Keratinocyte (primary cell): ENCODE measurements at regions not wholly inside any gene's neighbourhood (a gene's known extent, or its start where the extent isn't known, plus 50 kb on each side); places are given as distances from the start of the nearest gene placed in this dataset.

ENCODE experiments used
- DNase-seq: peaks from one replicate; pipeline ENCODE4 v3.0.0-alpha.2; 2011; ENCODE audit warnings: low read depth, missing footprints, low spot score
- FAIRE-seq: peaks from 2 replicates; lab custom pipeline; 2011; peaks lifted over from hg19 to GRCh38; lab: Jason Lieb, UNC
- H2AFZ ChIP-seq: 2 replicates; pipeline ENCODE4 v1.6.0; 2012; ENCODE audit warnings: low read length, control low read depth, inconsistent platforms; ENCODE audit not compliant: control insufficient read depth
- H3K27ac ChIP-seq: 2 replicates; pipeline ENCODE4 v1.5.1; 2011; ENCODE audit warnings: low read length; ENCODE audit not compliant: control insufficient read depth, insufficient read depth
- H3K27me3 ChIP-seq: 3 replicates; pipeline ENCODE4 v1.6.0; 2011; ENCODE audit warnings: low read length; ENCODE audit not compliant: control insufficient read depth, insufficient read depth; ENCODE audit errors: extremely low read depth
- H3K36me3 ChIP-seq, 2 experiments: 2 replicates in 1 of 2; 3 replicates in 1 of 2; pipeline ENCODE4 v1.5.1; 2011; ENCODE audit warnings: low read length in 2 of 2, mild to moderate bottlenecking in 1 of 2; ENCODE audit not compliant: control insufficient read depth in 2 of 2, insufficient read depth in 2 of 2; ENCODE audit errors: extremely low read depth in 1 of 2
- H3K4me1 ChIP-seq: 3 replicates; pipeline ENCODE4 v1.5.1; 2011; ENCODE audit warnings: low read length; ENCODE audit not compliant: control insufficient read depth, insufficient read depth; ENCODE audit errors: extremely low read depth
- H3K4me2 ChIP-seq: 3 replicates; pipeline ENCODE4 v1.6.0; 2011; ENCODE audit warnings: low read depth, low read length; ENCODE audit not compliant: control insufficient read depth, insufficient read depth; ENCODE audit errors: extremely low read depth
- H3K4me3 ChIP-seq, 3 experiments: fragments of 200-600 bp in 1 of 3; sonication (generic) in 1 of 3; 2 replicates in 2 of 3; 3 replicates in 1 of 3; pipeline ENCODE4 v1.5.1; 2011 to 2016; ENCODE audit warnings: low read length in 3 of 3, mild to moderate bottlenecking in 3 of 3, control low read depth in 2 of 3, inconsistent platforms in 1 of 3, low read depth in 1 of 3, mixed read lengths in 1 of 3, mixed run types in 1 of 3, moderate library complexity in 1 of 3; ENCODE audit not compliant: control insufficient read depth in 2 of 3, insufficient read depth in 2 of 3; ENCODE audit errors: extremely low read depth in 1 of 3
- H3K79me2 ChIP-seq: 2 replicates; pipeline ENCODE4 v1.6.0; 2012; ENCODE audit warnings: low read length; ENCODE audit not compliant: control insufficient read depth, insufficient read depth
- H3K9ac ChIP-seq: 3 replicates; pipeline ENCODE4 v1.6.0; 2011; ENCODE audit warnings: low read length; ENCODE audit not compliant: control insufficient read depth, insufficient read depth; ENCODE audit errors: extremely low read depth
- H3K9me1 ChIP-seq: 3 replicates; pipeline ENCODE4 v1.6.0; 2011; ENCODE audit warnings: low read length; ENCODE audit not compliant: control insufficient read depth, insufficient read depth; ENCODE audit errors: extremely low read depth
- H3K9me3 ChIP-seq: 2 replicates; pipeline ENCODE4 v1.5.1; 2012; ENCODE audit warnings: low read depth, low read length; ENCODE audit not compliant: control insufficient read depth
- H4K20me1 ChIP-seq: 3 replicates; pipeline ENCODE4 v1.6.0; 2011; ENCODE audit warnings: low read length; ENCODE audit not compliant: control insufficient read depth, insufficient read depth; ENCODE audit errors: extremely low read depth
- EZH2 ChIP-seq: IDR thresholded peaks from one replicate; pipeline ENCODE4 v1.6.1; 2012; ENCODE audit warnings: inconsistent platforms, mild to moderate bottlenecking, low read length, moderate library complexity
- dilution Hi-C: fragments of 300-500 bp; cut with MboI; formaldehyde crosslinking; loops from one replicate; pipeline ENCODE4 v1.7.0; 2020; ENCODE audit warnings: low sequenced_read_pairs; ENCODE audit not compliant: extremely low pct_ligation_motif_present
- TF ChIP-seq, protein P1 (sequence below), 3 experiments: IDR thresholded peaks in 1 of 3; conservative IDR thresholded peaks in 1 of 3; optimal IDR thresholded peaks in 1 of 3; 2 replicates in 2 of 3; 3 replicates in 1 of 3; pipeline versions ENCODE3 to v1.5.1; 2011; ENCODE audit warnings: low read length in 3 of 3, mild to moderate bottlenecking in 3 of 3, moderate library complexity in 2 of 3, control low read depth in 1 of 3, inconsistent platforms in 1 of 3; ENCODE audit not compliant: insufficient read depth in 2 of 3; ENCODE audit errors: extremely low read depth in 1 of 3

GRCh38 chr4:45482346-45482745 lies 641.5 kb downstream of the GABRG1 start:
- H3K4me3 ChIP-seq: no peak overlapping the region
- DNase-seq: no peak
- no peak for FAIRE-seq
- dilution Hi-C loops: no loop called here
- no peak overlapping the region for H3K9ac ChIP-seq
- H2AFZ ChIP-seq: no peak overlapping the region
- H3K4me1 ChIP-seq: no peaks in the 10 kb centered on the region
- no peaks in the 10 kb centered on the region for H3K9me3 ChIP-seq
- H3K9me1 ChIP-seq: no peaks in the 10 kb centered on the region
- no peaks in the 10 kb centered on the region for H3K36me3 ChIP-seq
- no peak overlapping the region for H3K4me2 ChIP-seq
- TF ChIP-seq EZH2: no peak
- TF ChIP-seq, protein P1, sequence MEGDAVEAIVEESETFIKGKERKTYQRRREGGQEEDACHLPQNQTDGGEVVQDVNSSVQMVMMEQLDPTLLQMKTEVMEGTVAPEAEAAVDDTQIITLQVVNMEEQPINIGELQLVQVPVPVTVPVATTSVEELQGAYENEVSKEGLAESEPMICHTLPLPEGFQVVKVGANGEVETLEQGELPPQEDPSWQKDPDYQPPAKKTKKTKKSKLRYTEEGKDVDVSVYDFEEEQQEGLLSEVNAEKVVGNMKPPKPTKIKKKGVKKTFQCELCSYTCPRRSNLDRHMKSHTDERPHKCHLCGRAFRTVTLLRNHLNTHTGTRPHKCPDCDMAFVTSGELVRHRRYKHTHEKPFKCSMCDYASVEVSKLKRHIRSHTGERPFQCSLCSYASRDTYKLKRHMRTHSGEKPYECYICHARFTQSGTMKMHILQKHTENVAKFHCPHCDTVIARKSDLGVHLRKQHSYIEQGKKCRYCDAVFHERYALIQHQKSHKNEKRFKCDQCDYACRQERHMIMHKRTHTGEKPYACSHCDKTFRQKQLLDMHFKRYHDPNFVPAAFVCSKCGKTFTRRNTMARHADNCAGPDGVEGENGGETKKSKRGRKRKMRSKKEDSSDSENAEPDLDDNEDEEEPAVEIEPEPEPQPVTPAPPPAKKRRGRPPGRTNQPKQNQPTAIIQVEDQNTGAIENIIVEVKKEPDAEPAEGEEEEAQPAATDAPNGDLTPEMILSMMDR (optimal IDR thresholded peaks at IDR 0.05 in 1 of 3, IDR thresholded peaks at IDR 0.05 in 1 of 3, conservative IDR thresholded peaks at IDR 0.05 in 1 of 3; ENCODE audit: extremely low read depth in 1 of 3, insufficient read depth in 2 of 3, low read length in 3 of 3): no peak
- H3K27me3 ChIP-seq: no peaks in the 10 kb centered on the region
- H3K27ac ChIP-seq: no peak overlapping the region
- H3K79me2 ChIP-seq: no peaks in the 10 kb centered on the region
- H4K20me1 ChIP-seq: no peaks in the 10 kb centered on the region

DNA sequence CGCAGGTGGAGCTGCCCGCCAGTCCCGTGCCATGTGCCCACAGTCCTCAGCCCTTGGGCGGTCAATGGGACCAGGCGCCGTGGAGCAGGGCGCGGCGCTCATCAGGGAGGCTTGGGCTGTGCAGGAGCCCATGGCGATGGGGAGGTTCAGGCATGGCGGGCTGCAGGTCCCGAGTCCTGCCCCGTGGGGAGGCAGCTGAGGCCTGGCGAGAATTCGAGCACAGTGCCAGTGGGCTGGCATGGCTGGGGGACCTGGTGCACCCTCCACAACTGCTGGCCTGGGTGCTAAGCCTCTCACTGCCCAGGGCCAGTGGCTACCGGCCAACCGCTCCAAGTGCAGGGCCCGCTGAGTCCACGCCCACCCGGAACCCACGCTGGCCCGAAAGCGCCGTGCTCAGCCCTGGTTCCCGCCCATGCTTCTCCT lies 646.5 kb downstream of the GABRG1 start:
- H3K27ac ChIP-seq: no peak overlapping the region
- DNase-seq: no peak
- no peak overlapping the region for H3K4me3 ChIP-seq
- no peaks in the 10 kb centered on the region for H4K20me1 ChIP-seq
- peaks cover 4% of the 10 kb centered on the region for H3K9me3 ChIP-seq
- no peak for TF ChIP-seq EZH2
- TF ChIP-seq, protein P1 (optimal IDR thresholded peaks at IDR 0.05 in 1 of 3, IDR thresholded peaks at IDR 0.05 in 1 of 3, conservative IDR thresholded peaks at IDR 0.05 in 1 of 3; ENCODE audit: extremely low read depth in 1 of 3, insufficient read depth in 2 of 3, low read length in 3 of 3): no peak
- dilution Hi-C loops: no loop called here
- no peaks in the 10 kb centered on the region for H3K36me3 ChIP-seq
- H3K27me3 ChIP-seq: no peaks in the 10 kb centered on the region
- H3K4me1 ChIP-seq: no peaks in the 10 kb centered on the region
- H3K9ac ChIP-seq: no peak overlapping the region
- FAIRE-seq: no peak
- no peak overlapping the region for H2AFZ ChIP-seq
- H3K4me2 ChIP-seq: no peak overlapping the region
- no peaks in the 10 kb centered on the region for H3K79me2 ChIP-seq
- H3K9me1 ChIP-seq: no peaks in the 10 kb centered on the region
